ENCODE measurements at regions not wholly inside any gene's neighbourhood (a gene's known extent, or its start where the extent isn't known, plus 50 kb on each side); places are given as distances from the start of the nearest gene placed in this dataset.

DNA sequence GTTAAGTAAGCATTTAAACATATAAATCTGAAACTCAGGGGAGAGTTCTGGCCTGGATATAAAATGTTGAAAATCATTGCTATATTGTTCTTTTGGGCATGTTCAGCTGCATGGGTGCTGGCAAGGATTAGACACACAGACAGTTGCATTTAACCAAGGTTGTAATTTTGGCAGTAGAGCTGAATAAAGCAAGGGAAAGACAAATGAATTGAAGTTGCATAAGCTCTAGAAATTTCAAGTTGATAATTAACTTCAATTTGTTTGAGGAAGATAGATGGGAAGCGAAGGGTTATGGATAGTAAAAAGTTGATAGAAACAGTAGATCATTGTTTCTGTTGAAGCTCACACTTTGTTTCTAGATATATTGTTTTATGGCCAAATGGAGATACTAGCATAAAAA is 97.2 kb upstream of the KCNJ18 start:
- TF ChIP-seq POLR2A (IDR thresholded peaks at IDR 0.05; ENCODE audit: low read depth, low read length) = no peak
- no peak for TF ChIP-seq TAF1 (IDR thresholded peaks at IDR 0.05; ENCODE audit: low read depth, low read length)
